ENCODE measurements at regions not wholly inside any gene's neighbourhood (a gene's known extent, or its start where the extent isn't known, plus 50 kb on each side); places are given as distances from the start of the nearest gene placed in this dataset.

- no peak for TF ChIP-seq CTCF (IDR thresholded peaks at IDR 0.05)
- no peak for TF ChIP-seq POLR2A (IDR thresholded peaks at IDR 0.05)
These were observed 115.9 kb upstream of the F13A1 start for GRCh38 chr6:6436366-6436765.
